Uterus (tissue), 2 donors: ENCODE measurements at regions not wholly inside any gene's neighbourhood (a gene's known extent, or its start where the extent isn't known, plus 50 kb on each side); places are given as distances from the start of the nearest gene placed in this dataset.

Experiments
- POLR2A ChIP-seq, 2 donors: fragments of 450-650 bp; IDR thresholded peaks; one replicate each; pipeline ENCODE4 v1.6.1; 2016; ENCODE audit warnings: antibody characterized with exemption in 2 of 2, mild to moderate bottlenecking in 1 of 2, moderate library complexity in 1 of 2
- TF ChIP-seq, protein P1 (sequence below), 4 experiments: fragments of 200-600 bp in 2 of 4; fragments of 450-650 bp in 2 of 4; sonication (generic) in 2 of 4; IDR thresholded peaks; one replicate each; pipeline ENCODE4 v1.5.1; 2016 to 2019; ENCODE audit warnings: antibody characterized with exemption in 4 of 4, mild to moderate bottlenecking in 2 of 4, moderate library complexity in 1 of 4

DNA sequence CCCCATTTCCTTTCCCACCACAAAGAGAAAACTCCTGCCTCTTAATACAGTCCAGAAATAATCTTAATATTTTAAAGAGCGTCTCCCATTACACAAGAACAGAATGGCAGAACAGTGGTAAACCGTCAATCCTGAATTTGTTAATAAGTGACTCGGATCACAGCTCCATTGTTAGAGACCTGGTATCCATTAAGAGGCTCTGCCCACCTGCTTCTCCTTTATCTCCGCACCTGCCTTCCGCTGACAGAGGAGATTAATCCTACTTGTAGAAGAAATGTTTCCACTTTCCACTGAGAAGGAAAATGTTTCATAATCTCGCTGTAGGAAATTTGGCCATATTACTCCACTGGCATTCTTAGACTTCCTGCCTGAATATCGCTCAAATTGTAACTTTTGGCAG lies 1493.2 kb downstream of the MAT2B start:
- TF ChIP-seq, protein P1, sequence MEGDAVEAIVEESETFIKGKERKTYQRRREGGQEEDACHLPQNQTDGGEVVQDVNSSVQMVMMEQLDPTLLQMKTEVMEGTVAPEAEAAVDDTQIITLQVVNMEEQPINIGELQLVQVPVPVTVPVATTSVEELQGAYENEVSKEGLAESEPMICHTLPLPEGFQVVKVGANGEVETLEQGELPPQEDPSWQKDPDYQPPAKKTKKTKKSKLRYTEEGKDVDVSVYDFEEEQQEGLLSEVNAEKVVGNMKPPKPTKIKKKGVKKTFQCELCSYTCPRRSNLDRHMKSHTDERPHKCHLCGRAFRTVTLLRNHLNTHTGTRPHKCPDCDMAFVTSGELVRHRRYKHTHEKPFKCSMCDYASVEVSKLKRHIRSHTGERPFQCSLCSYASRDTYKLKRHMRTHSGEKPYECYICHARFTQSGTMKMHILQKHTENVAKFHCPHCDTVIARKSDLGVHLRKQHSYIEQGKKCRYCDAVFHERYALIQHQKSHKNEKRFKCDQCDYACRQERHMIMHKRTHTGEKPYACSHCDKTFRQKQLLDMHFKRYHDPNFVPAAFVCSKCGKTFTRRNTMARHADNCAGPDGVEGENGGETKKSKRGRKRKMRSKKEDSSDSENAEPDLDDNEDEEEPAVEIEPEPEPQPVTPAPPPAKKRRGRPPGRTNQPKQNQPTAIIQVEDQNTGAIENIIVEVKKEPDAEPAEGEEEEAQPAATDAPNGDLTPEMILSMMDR (IDR thresholded peaks at IDR 0.05): no peak
- TF ChIP-seq POLR2A (IDR thresholded peaks at IDR 0.05): no peak
